ENCODE measurements at regions not wholly inside any gene's neighbourhood (a gene's known extent, or its start where the extent isn't known, plus 50 kb on each side); places are given as distances from the start of the nearest gene placed in this dataset.

DNA sequence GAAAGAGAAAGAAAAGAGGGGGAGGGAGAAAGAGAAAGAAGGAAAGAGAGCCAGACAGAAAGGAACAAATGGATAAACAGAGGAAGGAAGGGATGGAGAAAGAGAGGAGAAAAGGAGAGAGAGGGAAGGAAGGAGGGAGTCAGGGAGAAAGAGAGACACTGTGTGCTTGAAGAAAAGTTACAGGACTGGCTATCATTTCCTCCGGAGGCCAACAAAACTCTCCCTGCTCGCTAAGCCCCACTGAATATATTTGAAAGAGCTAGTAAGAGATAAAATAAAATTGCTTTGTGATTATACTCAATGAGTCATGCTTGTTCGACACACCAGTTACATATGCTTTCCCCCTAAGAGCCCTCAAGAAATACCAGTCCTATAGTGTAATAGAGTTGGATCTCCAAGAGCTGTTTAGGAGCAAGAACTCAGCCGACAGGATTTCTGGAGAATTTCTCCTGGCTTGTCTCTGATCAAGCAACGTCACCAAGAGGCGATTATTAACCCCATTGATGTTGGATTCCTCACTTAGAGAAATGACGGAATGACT is 102.2 kb downstream of the MXRA5 start:
- H3K36me3 ChIP-seq (ENCODE audit: insufficient read depth) = no peaks in the 10 kb centered on the region
- no peaks in the 10 kb centered on the region for H3F3A ChIP-seq (replicated peaks; ENCODE audit: low read depth)
- H3K79me2 ChIP-seq (replicated peaks; ENCODE audit: insufficient read depth) = no peaks in the 10 kb centered on the region
- H3K4me1 ChIP-seq (ENCODE audit: insufficient read depth) = no peaks in the 10 kb centered on the region
- Mint-ChIP-seq H3K4me1 (no peaks in the 10 kb centered on the region), H3K9me3 (no peaks in the 10 kb centered on the region), H3K36me3 (ENCODE audit: low read depth) (no peaks in the 10 kb centered on the region), H3K4me3 (no peak overlapping the region), H3K27ac (no peak overlapping the region), H3K27me3 (ENCODE audit: insufficient read depth, low read depth, poor library complexity) (peaks cover 1% of the 10 kb centered on the region)
- no peaks in the 10 kb centered on the region for H3K27me3 ChIP-seq (ENCODE audit: insufficient read depth)
- H4K20me1 ChIP-seq (replicated peaks; ENCODE audit: insufficient read depth) = no peaks in the 10 kb centered on the region
- H2AFZ ChIP-seq = no peak overlapping the region
- H3K4me2 ChIP-seq = no peak overlapping the region
- DNase-seq (ENCODE audit: low spot score) = no peak
- TF ChIP-seq ZNF114 (CRISPR knock-in tag; IDR thresholded peaks at IDR 0.05) (no peak), CREB1 (CRISPR knock-in tag; IDR thresholded peaks at IDR 0.05; ENCODE audit: low read depth) (no peak), POLR2AphosphoS5 (IDR thresholded peaks at IDR 0.05; ENCODE audit: low read depth) (no peak), NANOG (IDR thresholded peaks at IDR 0.05; ENCODE audit: borderline replicate concordance) (no peak), EZH2phosphoT487 (IDR thresholded peaks at IDR 0.05; ENCODE audit: unreplicated experiment) (no peak), STAT1 (IDR thresholded peaks at IDR 0.05; ENCODE audit: unreplicated experiment) (no peak)
- TF ChIP-seq, protein P1, sequence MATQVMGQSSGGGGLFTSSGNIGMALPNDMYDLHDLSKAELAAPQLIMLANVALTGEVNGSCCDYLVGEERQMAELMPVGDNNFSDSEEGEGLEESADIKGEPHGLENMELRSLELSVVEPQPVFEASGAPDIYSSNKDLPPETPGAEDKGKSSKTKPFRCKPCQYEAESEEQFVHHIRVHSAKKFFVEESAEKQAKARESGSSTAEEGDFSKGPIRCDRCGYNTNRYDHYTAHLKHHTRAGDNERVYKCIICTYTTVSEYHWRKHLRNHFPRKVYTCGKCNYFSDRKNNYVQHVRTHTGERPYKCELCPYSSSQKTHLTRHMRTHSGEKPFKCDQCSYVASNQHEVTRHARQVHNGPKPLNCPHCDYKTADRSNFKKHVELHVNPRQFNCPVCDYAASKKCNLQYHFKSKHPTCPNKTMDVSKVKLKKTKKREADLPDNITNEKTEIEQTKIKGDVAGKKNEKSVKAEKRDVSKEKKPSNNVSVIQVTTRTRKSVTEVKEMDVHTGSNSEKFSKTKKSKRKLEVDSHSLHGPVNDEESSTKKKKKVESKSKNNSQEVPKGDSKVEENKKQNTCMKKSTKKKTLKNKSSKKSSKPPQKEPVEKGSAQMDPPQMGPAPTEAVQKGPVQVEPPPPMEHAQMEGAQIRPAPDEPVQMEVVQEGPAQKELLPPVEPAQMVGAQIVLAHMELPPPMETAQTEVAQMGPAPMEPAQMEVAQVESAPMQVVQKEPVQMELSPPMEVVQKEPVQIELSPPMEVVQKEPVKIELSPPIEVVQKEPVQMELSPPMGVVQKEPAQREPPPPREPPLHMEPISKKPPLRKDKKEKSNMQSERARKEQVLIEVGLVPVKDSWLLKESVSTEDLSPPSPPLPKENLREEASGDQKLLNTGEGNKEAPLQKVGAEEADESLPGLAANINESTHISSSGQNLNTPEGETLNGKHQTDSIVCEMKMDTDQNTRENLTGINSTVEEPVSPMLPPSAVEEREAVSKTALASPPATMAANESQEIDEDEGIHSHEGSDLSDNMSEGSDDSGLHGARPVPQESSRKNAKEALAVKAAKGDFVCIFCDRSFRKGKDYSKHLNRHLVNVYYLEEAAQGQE (IDR thresholded peaks at IDR 0.05; ENCODE audit: unreplicated experiment) = no peak
- TF ChIP-seq, protein P2, sequence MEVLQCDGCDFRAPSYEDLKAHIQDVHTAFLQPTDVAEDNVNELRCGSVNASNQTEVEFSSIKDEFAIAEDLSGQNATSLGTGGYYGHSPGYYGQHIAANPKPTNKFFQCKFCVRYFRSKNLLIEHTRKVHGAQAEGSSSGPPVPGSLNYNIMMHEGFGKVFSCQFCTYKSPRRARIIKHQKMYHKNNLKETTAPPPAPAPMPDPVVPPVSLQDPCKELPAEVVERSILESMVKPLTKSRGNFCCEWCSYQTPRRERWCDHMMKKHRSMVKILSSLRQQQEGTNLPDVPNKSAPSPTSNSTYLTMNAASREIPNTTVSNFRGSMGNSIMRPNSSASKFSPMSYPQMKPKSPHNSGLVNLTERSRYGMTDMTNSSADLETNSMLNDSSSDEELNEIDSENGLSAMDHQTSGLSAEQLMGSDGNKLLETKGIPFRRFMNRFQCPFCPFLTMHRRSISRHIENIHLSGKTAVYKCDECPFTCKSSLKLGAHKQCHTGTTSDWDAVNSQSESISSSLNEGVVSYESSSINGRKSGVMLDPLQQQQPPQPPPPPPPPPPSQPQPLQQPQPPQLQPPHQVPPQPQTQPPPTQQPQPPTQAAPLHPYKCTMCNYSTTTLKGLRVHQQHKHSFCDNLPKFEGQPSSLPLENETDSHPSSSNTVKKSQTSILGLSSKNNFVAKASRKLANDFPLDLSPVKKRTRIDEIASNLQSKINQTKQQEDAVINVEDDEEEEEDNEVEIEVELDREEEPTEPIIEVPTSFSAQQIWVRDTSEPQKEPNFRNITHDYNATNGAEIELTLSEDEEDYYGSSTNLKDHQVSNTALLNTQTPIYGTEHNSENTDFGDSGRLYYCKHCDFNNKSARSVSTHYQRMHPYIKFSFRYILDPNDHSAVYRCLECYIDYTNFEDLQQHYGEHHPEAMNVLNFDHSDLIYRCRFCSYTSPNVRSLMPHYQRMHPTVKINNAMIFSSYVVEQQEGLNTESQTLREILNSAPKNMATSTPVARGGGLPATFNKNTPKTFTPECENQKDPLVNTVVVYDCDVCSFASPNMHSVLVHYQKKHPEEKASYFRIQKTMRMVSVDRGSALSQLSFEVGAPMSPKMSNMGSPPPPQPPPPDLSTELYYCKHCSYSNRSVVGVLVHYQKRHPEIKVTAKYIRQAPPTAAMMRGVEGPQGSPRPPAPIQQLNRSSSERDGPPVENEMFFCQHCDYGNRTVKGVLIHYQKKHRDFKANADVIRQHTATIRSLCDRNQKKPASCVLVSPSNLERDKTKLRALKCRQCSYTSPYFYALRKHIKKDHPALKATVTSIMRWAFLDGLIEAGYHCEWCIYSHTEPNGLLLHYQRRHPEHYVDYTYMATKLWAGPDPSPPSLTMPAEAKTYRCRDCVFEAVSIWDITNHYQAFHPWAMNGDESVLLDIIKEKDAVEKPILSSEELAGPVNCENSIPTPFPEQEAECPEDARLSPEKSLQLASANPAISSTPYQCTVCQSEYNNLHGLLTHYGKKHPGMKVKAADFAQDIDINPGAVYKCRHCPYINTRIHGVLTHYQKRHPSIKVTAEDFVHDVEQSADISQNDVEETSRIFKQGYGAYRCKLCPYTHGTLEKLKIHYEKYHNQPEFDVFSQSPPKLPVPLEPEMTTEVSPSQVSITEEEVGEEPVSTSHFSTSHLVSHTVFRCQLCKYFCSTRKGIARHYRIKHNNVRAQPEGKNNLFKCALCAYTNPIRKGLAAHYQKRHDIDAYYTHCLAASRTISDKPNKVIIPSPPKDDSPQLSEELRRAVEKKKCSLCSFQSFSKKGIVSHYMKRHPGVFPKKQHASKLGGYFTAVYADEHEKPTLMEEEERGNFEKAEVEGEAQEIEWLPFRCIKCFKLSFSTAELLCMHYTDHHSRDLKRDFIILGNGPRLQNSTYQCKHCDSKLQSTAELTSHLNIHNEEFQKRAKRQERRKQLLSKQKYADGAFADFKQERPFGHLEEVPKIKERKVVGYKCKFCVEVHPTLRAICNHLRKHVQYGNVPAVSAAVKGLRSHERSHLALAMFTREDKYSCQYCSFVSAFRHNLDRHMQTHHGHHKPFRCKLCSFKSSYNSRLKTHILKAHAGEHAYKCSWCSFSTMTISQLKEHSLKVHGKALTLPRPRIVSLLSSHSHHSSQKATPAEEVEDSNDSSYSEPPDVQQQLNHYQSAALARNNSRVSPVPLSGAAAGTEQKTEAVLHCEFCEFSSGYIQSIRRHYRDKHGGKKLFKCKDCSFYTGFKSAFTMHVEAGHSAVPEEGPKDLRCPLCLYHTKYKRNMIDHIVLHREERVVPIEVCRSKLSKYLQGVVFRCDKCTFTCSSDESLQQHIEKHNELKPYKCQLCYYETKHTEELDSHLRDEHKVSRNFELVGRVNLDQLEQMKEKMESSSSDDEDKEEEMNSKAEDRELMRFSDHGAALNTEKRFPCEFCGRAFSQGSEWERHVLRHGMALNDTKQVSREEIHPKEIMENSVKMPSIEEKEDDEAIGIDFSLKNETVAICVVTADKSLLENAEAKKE (CRISPR knock-in tag; IDR thresholded peaks at IDR 0.05) = no peak
- peaks cover 3% of the 10 kb centered on the region; the same call in 1 of the 2 replicates for H3K9me2 ChIP-seq (ENCODE audit: insufficient read depth)
- ATAC-seq = no peak
- H3K27ac ChIP-seq (ENCODE audit: low read depth) = no peak overlapping the region
- no peak overlapping the region for H3K4me3 ChIP-seq
